Heart left ventricle (tissue), 13 donors: ENCODE measurements at regions not wholly inside any gene's neighbourhood (a gene's known extent, or its start where the extent isn't known, plus 50 kb on each side); places are given as distances from the start of the nearest gene placed in this dataset.

ENCODE experiments used
- CTCF ChIP-seq, 12 donors: fragments of 200-600 bp; sonication (generic) in 4 of 12; IDR thresholded peaks; one replicate each; pipeline versions ENCODE4 v1.5.0 to v1.8.0; 2018 to 2022; ENCODE audit warnings: antibody characterized with exemption in 12 of 12, mild to moderate bottlenecking in 5 of 12
- POLR2A ChIP-seq, 2 donors: fragments of 450-650 bp; IDR thresholded peaks; one replicate each; pipeline ENCODE4 v1.6.1; 2017; ENCODE audit warnings: antibody characterized with exemption in 2 of 2, mild to moderate bottlenecking in 2 of 2, moderate library complexity in 2 of 2
- donor health status: ischemic (EF 13 %, LVEDD 7.1; RV severe dilation, severe dysfunction).
- donor health status: DM: no; HTN: yes; CAD: no.
- donor health status: DM: no; HTN: no; CAD: no.
- donor health status: ischemic (EF 25% LVEDD 6.9; RV normal size, moderate dysfunction).
- donor health status: ischemic (EF 25% LVEDD 5.7; RV mildly dilated, moderate dysfunction).
- donor health status: ischemic (EF 35%, LVEDD 5.7; RV mildly dilated, moderate dysfunction).
- donor health status: nonischemic (EF 11% LVEDD 7.7; RV severe dilation, severe dysfunction).
- donor health status: DM: yes; HTN: yes; CAD: no.
- donor health status: PGD.
- donor health status: ischemic (EF 29% LVEDD 5.4; RV normal size, mild dysfunction).
- donor health status: nonischemic (EF 23%, LVEDD 6.1; RV moderate dilation, normal function).

GRCh38 chr3:36149447-36149865, 230.8 kb upstream of the STAC start:
- no peak for TF ChIP-seq POLR2A (IDR thresholded peaks at IDR 0.05)
- TF ChIP-seq CTCF (IDR thresholded peaks at IDR 0.05) = no peak
